Lung microvascular endothelial cell (primary cell): ENCODE measurements at regions not wholly inside any gene's neighbourhood (a gene's known extent, or its start where the extent isn't known, plus 50 kb on each side); places are given as distances from the start of the nearest gene placed in this dataset.

Experiments used
- DNase-seq, 2 donors: peaks; one replicate each; pipeline versions ENCODE4 v3.0.0 to v3.0.0-alpha.2; 2010; ENCODE audit warnings: low read depth in 2 of 2

DNA sequence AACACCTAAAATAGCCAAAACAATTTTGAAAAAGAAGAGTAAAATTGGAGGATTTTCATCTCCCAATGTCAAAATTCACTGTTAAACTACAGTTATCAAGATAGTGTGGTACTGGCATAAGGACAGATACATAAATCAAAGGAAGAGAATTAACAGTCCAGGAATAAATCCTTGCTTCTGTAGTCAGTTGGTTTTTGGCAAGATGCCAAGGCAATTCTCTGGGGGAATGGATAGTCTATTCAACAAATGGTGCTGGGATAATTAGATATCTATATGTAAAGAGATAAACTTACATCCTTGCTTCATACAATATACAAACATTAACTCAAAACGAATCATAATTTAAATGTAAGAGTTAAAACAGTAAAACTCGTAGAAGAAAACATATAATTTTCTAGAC is 57.9 kb upstream of the SELENOK start:
- DNase-seq, result peak in 1 of 2 donors; percentile 5

GRCh38 chr3:53948174-53948573 is 56.5 kb upstream of the SELENOK start:
- DNase-seq, result no peak

GRCh38 chr3:53944028-53944427 is 52.4 kb upstream of the SELENOK start:
- no peak for DNase-seq

DNA sequence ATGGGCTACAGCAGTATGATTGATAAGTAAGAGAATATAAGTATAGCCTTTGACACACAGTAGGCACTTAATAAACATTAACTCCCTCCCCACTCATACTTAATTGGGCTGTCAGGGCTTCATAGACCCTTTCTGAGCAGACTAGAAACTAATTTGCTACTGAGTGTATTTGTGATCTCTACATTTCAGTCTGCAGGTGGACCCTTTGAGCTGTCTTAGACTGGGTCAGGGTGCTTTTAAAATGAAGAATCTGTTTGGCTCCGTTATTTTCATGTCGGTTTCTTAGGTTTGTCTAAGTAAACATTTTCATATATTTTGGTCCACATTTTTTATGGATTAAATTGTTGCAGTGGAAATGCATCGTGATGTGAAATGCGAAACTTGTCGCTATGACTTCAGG is 50.3 kb upstream of the SELENOK start:
- no peak for DNase-seq
